Glutamatergic neuron (in vitro differentiated cells): ENCODE measurements at regions not wholly inside any gene's neighbourhood (a gene's known extent, or its start where the extent isn't known, plus 50 kb on each side); places are given as distances from the start of the nearest gene placed in this dataset.

Experiments used
- DNase-seq: peaks from one replicate; pipeline ENCODE4 v3.0.0; 2022
- H3K27ac Mint-ChIP-seq: one replicate; pipeline ENCODE4 v1.8.0; 2020; ENCODE audit warnings: mild to moderate bottlenecking, mixed read lengths, inconsistent platforms; ENCODE audit not compliant: unreplicated experiment
- H3K27me3 Mint-ChIP-seq: one replicate; pipeline ENCODE4 v1.8.0; 2020; ENCODE audit warnings: mild to moderate bottlenecking, moderate library complexity, mixed read lengths, inconsistent platforms; ENCODE audit not compliant: unreplicated experiment
- H3K36me3 Mint-ChIP-seq: one replicate; pipeline ENCODE4 v1.8.0; 2020; ENCODE audit warnings: mild to moderate bottlenecking, mixed read lengths, inconsistent platforms; ENCODE audit not compliant: unreplicated experiment
- H3K4me1 Mint-ChIP-seq: one replicate; pipeline ENCODE4 v1.8.0; 2020; ENCODE audit warnings: mild to moderate bottlenecking, low read depth, mixed read lengths, inconsistent platforms; ENCODE audit not compliant: unreplicated experiment
- H3K4me3 Mint-ChIP-seq: one replicate; pipeline ENCODE4 v1.8.0; 2020; ENCODE audit warnings: mild to moderate bottlenecking, mixed read lengths, inconsistent platforms; ENCODE audit not compliant: unreplicated experiment
- H3K9me3 Mint-ChIP-seq: one replicate; pipeline ENCODE4 v1.8.0; 2020; ENCODE audit warnings: mild to moderate bottlenecking, moderate library complexity, mixed read lengths, inconsistent platforms; ENCODE audit not compliant: unreplicated experiment
- TF ChIP-seq, protein P1 (sequence below): fragments of 200-600 bp; sonication (generic); IDR thresholded peaks from one replicate; pipeline ENCODE4 v1.5.0; 2021; ENCODE audit not compliant: partially characterized antibody, unreplicated experiment

DNA sequence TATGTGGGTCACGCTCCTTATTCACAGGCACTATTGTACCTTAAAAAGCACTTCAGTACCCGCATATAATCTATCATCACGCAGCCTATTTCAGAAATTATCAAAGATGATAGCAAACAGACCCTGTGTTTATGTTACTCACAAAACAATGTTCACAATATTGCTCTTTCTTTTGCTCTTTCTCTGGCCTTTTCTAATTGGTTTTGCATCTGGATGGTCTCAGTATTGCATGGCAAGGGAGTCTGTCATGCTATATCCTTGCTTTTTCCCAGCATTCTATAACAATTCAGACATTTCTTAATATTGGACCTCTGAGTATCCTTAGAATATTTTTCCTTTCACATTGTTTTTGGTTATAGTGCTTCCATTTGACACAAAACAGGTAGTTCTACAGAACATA, 541.8 kb upstream of the KLF12 start:
- Mint-ChIP-seq H3K27ac (no peak overlapping the region), H3K27me3 (no peaks in the 10 kb centered on the region), H3K4me1 (no peaks in the 10 kb centered on the region), H3K4me3 (no peak overlapping the region), H3K9me3 (no peaks in the 10 kb centered on the region), H3K36me3 (no peaks in the 10 kb centered on the region)
- TF ChIP-seq, protein P1, sequence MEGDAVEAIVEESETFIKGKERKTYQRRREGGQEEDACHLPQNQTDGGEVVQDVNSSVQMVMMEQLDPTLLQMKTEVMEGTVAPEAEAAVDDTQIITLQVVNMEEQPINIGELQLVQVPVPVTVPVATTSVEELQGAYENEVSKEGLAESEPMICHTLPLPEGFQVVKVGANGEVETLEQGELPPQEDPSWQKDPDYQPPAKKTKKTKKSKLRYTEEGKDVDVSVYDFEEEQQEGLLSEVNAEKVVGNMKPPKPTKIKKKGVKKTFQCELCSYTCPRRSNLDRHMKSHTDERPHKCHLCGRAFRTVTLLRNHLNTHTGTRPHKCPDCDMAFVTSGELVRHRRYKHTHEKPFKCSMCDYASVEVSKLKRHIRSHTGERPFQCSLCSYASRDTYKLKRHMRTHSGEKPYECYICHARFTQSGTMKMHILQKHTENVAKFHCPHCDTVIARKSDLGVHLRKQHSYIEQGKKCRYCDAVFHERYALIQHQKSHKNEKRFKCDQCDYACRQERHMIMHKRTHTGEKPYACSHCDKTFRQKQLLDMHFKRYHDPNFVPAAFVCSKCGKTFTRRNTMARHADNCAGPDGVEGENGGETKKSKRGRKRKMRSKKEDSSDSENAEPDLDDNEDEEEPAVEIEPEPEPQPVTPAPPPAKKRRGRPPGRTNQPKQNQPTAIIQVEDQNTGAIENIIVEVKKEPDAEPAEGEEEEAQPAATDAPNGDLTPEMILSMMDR = no peak
- DNase-seq = no peak

DNA sequence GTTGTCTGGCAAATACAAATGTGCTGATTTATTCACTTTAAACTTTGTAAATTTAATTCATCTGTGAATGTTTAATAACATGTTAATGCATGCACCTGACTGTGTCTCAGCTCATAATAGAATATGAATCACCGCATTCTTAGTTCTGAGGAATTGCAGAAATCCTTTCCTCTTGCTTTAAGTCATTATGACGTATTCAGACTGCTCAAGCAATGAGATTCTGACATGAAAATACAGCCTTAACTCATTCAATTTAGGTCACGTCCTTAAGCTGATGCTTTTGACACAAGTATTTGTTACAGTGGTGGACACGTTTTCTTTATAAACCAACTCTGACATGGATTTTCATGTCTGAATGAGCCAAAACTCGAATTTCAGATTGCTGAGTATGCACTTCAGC, 541.0 kb upstream of the KLF12 start:
- TF ChIP-seq, protein P1 = no peak
- H3K27me3 Mint-ChIP-seq = no peaks in the 10 kb centered on the region
- no peaks in the 10 kb centered on the region for H3K9me3 Mint-ChIP-seq
- H3K4me1 Mint-ChIP-seq = no peaks in the 10 kb centered on the region
- no peak overlapping the region for H3K4me3 Mint-ChIP-seq
- H3K36me3 Mint-ChIP-seq = no peaks in the 10 kb centered on the region
- DNase-seq = no peak
- H3K27ac Mint-ChIP-seq = no peak overlapping the region

DNA sequence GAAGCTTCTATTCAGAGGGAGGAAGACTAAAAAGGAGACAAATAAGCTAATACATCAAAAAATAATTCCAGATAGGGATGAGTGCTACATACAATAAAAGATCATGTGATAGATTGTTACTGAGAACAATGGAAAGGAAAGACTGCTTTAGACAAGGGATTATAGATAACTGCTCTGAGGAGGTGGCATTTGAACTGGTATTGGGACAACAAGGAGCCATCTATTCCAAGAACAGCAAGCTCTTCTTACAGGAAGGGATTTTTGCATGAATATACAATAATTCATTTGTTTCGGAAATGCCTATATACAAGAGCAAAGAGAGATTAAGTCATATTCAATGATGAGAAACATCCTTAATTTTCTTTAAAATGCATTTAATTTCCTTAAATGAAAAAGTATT, 540.5 kb upstream of the KLF12 start:
- TF ChIP-seq, protein P1 = no peak
- H3K27me3 Mint-ChIP-seq = no peaks in the 10 kb centered on the region
- no peak for DNase-seq
- H3K27ac Mint-ChIP-seq = no peak overlapping the region
- H3K4me3 Mint-ChIP-seq = no peak overlapping the region
- H3K36me3 Mint-ChIP-seq = no peaks in the 10 kb centered on the region
- no peaks in the 10 kb centered on the region for H3K4me1 Mint-ChIP-seq
- H3K9me3 Mint-ChIP-seq = no peaks in the 10 kb centered on the region

DNA sequence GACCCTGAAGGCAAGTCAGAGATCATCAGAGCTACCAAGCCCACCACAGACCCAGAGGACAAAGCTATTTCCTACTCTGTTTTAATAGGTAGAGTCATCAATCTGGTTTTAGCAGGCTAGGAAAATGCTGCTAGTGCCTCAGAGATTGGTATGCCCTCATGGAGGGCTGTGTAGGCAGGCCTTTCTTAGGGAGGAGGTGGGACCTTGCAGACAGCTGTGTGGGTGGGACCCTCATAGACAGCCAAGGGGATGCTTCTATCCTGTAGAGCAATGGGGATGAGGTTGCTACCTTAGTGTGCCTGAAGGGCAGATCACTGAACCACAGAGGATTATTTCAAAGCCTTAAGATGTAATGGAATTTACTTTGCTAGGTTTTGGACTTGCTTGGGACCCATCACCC, 534.9 kb upstream of the KLF12 start:
- Mint-ChIP-seq H3K9me3 (no peaks in the 10 kb centered on the region), H3K27ac (no peak overlapping the region), H3K27me3 (no peaks in the 10 kb centered on the region), H3K4me3 (no peak overlapping the region), H3K4me1 (no peaks in the 10 kb centered on the region), H3K36me3 (no peaks in the 10 kb centered on the region)
- TF ChIP-seq, protein P1 = no peak
- no peak for DNase-seq

DNA sequence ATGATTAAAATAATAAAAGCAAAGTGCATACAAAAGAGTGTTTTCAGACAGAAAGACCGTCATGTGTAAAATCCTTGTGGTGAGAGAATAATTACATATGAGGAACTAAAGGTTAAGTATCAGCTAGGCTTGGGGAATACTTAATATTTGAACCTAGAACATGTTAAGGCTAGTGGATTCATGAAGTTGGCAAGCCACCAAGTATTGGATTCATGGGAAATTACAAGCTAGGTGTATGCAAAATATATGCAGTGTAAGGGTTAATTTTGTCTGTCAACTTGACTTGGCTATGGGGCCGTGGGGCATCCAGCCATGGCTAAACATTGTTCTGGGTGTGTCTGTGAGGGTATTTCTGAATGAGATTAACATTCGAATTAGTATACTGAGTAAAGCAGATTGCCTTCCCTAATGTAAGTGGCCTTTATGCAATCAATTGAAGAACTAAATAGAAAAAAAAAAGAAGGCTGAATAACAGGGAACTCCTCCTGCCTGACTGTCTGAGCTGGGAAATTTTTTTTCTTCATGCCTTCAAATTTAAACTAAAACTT, 533.5 kb upstream of the KLF12 start:
- H3K27ac Mint-ChIP-seq = no peak overlapping the region
- TF ChIP-seq, protein P1 = no peak
- no peak for DNase-seq

More for the DNA sequence above, 533.5 kb upstream of the KLF12 start:
- H3K9me3 Mint-ChIP-seq = no peaks in the 10 kb centered on the region
- H3K4me3 Mint-ChIP-seq = no peak overlapping the region
- no peaks in the 10 kb centered on the region for H3K27me3 Mint-ChIP-seq
- H3K4me1 Mint-ChIP-seq = no peaks in the 10 kb centered on the region
- H3K36me3 Mint-ChIP-seq = no peaks in the 10 kb centered on the region
